GM12878 (cell line): ENCODE measurements at regions not wholly inside any gene's neighbourhood (a gene's known extent, or its start where the extent isn't known, plus 50 kb on each side); places are given as distances from the start of the nearest gene placed in this dataset.

Source experiments
- ATAC-seq: fragments of 200-7000 bp; cut with Tn5 transposase; 3 replicates; pipeline ENCODE4 v1.9.1; 2020; ENCODE audit warnings: mild to moderate bottlenecking, moderate library complexity
- BruUV-seq: library from RNA; stranded (reverse); fragments of 400-500 nt; replicated peaks from 2 replicates; lab custom pipeline; 2021; lab: Mats Ljungman, UMichigan
- CTCF ChIA-PET: fragments of 300-600 bp; sonication (Branson Sonifier 250); formaldehyde crosslinking; extraction: SDS; loops from one replicate; lab custom pipeline; 2021; ENCODE audit warnings: inconsistent platforms; lab: Yijun Ruan, JAX
- POLR2A ChIA-PET: fragments of 350-600 bp; formaldehyde crosslinking; extraction: SDS; loops from one replicate; lab custom pipeline; 2021; ENCODE audit warnings: inconsistent platforms; lab: Charles Lee
- RAD21 ChIA-PET: fragments of 300-600 bp; sonication (Branson Sonifier 250); formaldehyde crosslinking; loops from one replicate; lab custom pipeline; 2023; ENCODE audit warnings: antibody characterized with exemption; ENCODE audit not compliant: unreplicated experiment; lab: Charles Lee
- SMC1A ChIA-PET: fragments of 300-600 bp; sonication (Branson Sonifier 250); formaldehyde crosslinking; loops from one replicate; lab custom pipeline; 2023; ENCODE audit not compliant: unreplicated experiment, uncharacterized antibody; lab: Charles Lee
- DNase-seq: peaks from one replicate; pipeline ENCODE4 v3.0.0-alpha.2; 2011; ENCODE audit warnings: low read depth, low spot score
- FAIRE-seq: peaks from 3 replicates; lab custom pipeline; 2011; peaks lifted over from hg19 to GRCh38; lab: Jason Lieb, UNC
- H2AFZ ChIP-seq: 2 replicates; pipeline ENCODE4 v1.6.0; 2011; ENCODE audit warnings: low read depth, low read length, control low read depth; ENCODE audit not compliant: control insufficient read depth
- H3K27ac ChIP-seq: 2 replicates; pipeline ENCODE4 v1.5.1; 2011; ENCODE audit warnings: control low read depth; ENCODE audit not compliant: control insufficient read depth, insufficient read depth
- H3K27me3 ChIP-seq, 2 experiments: replicated peaks in 1 of 2; 2 replicates each; pipeline versions ENCODE4 v1.6.0 to v1.6.1; 2011; ENCODE audit warnings: low read length in 1 of 2; ENCODE audit not compliant: control insufficient read depth in 2 of 2, insufficient read depth in 2 of 2
- H3K36me3 ChIP-seq, 2 experiments: 2 replicates each; pipeline ENCODE4 v1.5.1; 2011; ENCODE audit warnings: low read length in 1 of 2; ENCODE audit not compliant: control insufficient read depth in 2 of 2, insufficient read depth in 2 of 2
- H3K4me1 ChIP-seq: 2 replicates; pipeline ENCODE4 v1.6.1; 2011; ENCODE audit warnings: mild to moderate bottlenecking, low read length, moderate library complexity, mixed read lengths; ENCODE audit not compliant: control insufficient read depth, insufficient read depth
- H3K4me2 ChIP-seq: 2 replicates; pipeline ENCODE4 v1.6.0; 2011; ENCODE audit warnings: control low read depth; ENCODE audit not compliant: control insufficient read depth, insufficient read depth
- H3K4me3 ChIP-seq: fragments of 200-600 bp; sonication (generic); 2 replicates; pipeline ENCODE4 v1.5.1; 2016
- H3K79me2 ChIP-seq: 2 replicates; pipeline ENCODE4 v1.6.0; 2011; ENCODE audit warnings: low read length; ENCODE audit not compliant: control insufficient read depth, insufficient read depth
- H3K9ac ChIP-seq: 2 replicates; pipeline ENCODE4 v1.8.0; 2011; ENCODE audit warnings: low read length, control low read depth, mixed read lengths; ENCODE audit not compliant: control insufficient read depth, insufficient read depth
- H3K9me3 ChIP-seq: replicated peaks from 3 replicates; pipeline ENCODE4 v1.5.1; 2011; ENCODE audit warnings: mild to moderate bottlenecking, low read length; ENCODE audit not compliant: control insufficient read depth, insufficient read depth
- H4K20me1 ChIP-seq: 2 replicates; pipeline ENCODE4 v1.6.0; 2011; ENCODE audit not compliant: control insufficient read depth, insufficient read depth
- CBFB ChIP-seq: IDR thresholded peaks from 2 replicates; pipeline ENCODE4 v1.6.1; 2016; ENCODE audit warnings: antibody characterized with exemption, low read depth
- CBX3 ChIP-seq: fragments of 200-600 bp; sonication (generic); IDR thresholded peaks from 2 replicates; pipeline ENCODE4 v1.6.1; 2016; ENCODE audit warnings: low read depth, borderline replicate concordance
- MEF2B ChIP-seq: fragments of 450-650 bp; IDR thresholded peaks from 2 replicates; pipeline ENCODE4 v1.6.1; 2018; ENCODE audit warnings: mild to moderate bottlenecking, moderate library complexity; ENCODE audit not compliant: partially characterized antibody, poor library complexity, severe bottlenecking
- SPI1 ChIP-seq: IDR thresholded peaks from 2 replicates; pipeline ENCODE4 v1.6.1; 2011; ENCODE audit warnings: low read depth, mild to moderate bottlenecking, low read length, moderate library complexity, borderline replicate concordance; ENCODE audit not compliant: insufficient read depth
- STAT1 ChIP-seq: fragments of 450-650 bp; conservative IDR thresholded peaks from 2 replicates; pipeline ENCODE4 v1.6.1; 2014; ENCODE audit warnings: antibody characterized with exemption, mild to moderate bottlenecking
- YBX1 ChIP-seq: fragments of 450-650 bp; IDR thresholded peaks from 2 replicates; pipeline ENCODE4 v1.6.1; 2016; ENCODE audit warnings: antibody characterized with exemption
- WGBS: methylation state at CpG from one replicate; pipeline ENCODE4 v1.1.6; 2016; ENCODE audit warnings: low lambda C conversion rate; ENCODE audit not compliant: insufficient replicate concordance, insufficient coverage; ENCODE audit errors: missing lambda C conversion rate; 5-methylcytosine and 5-hydroxymethylcytosine counted together
- in situ Hi-C: fragments of 300-500 bp; cut with MboI; formaldehyde crosslinking; loops from 9 replicates; pipeline ENCODE4 v1.14.3; 2018; ENCODE audit warnings: mixed read lengths
- intact Hi-C: fragments of 100-400 bp; cut with micrococcal nuclease; formaldehyde crosslinking; loops from one replicate; pipeline ENCODE4 v1.14.2; 2022; ENCODE audit not compliant: unreplicated experiment
- TF ChIP-seq, protein P1 (sequence below): IDR thresholded peaks from 2 replicates; pipeline ENCODE4 v1.6.1; 2012; ENCODE audit warnings: low read depth, low read length, improper control_type of control experiment
- TF ChIP-seq, protein P2 (sequence below): fragments of 450-650 bp; IDR thresholded peaks from 2 replicates; pipeline ENCODE4 v1.6.1; 2018; ENCODE audit warnings: mild to moderate bottlenecking, low read depth, moderate library complexity; ENCODE audit not compliant: partially characterized antibody
- TF ChIP-seq, protein P3 (sequence below): IDR thresholded peaks from 2 replicates; pipeline ENCODE4 v1.6.1; 2011; ENCODE audit warnings: low read depth, mild to moderate bottlenecking, low read length, moderate library complexity, borderline replicate concordance; ENCODE audit errors: extremely low read depth
- TF ChIP-seq, protein P4 (sequence below): fragments of 450-650 bp; IDR thresholded peaks from 2 replicates; pipeline ENCODE4 v1.6.1; 2017; ENCODE audit warnings: low read depth, mild to moderate bottlenecking, moderate library complexity

DNA sequence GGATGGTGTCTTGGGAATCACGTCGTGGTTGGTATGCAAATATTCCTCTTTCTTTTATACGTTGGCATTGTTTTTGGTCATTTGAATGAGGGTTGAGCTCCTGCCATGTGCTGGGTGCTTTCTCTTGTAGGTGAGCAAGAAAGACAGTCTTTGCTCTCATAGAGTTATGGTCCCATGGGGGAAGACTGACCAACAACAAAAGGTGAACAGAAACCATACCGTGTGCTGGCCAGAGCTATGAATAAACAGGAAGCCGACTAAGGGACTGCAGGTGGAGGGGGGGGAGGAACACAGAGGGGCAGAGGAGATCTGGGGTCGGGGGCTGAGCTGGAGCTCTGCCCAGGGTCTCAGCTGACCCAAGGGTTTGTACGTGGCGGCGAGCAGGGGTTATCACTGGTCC is 245.3 kb downstream of the CTTN start:
- no peak overlapping the region for H3K4me3 ChIP-seq
- TF ChIP-seq, protein P1, sequence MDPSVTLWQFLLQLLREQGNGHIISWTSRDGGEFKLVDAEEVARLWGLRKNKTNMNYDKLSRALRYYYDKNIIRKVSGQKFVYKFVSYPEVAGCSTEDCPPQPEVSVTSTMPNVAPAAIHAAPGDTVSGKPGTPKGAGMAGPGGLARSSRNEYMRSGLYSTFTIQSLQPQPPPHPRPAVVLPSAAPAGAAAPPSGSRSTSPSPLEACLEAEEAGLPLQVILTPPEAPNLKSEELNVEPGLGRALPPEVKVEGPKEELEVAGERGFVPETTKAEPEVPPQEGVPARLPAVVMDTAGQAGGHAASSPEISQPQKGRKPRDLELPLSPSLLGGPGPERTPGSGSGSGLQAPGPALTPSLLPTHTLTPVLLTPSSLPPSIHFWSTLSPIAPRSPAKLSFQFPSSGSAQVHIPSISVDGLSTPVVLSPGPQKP = no peak
- TF ChIP-seq SPI1 = peak; percentile 34; the same call in 1 of the 2 replicates
- peak; percentile 71 for TF ChIP-seq MEF2B
- H3K4me2 ChIP-seq = no peak overlapping the region
- no peak overlapping the region for H3K9ac ChIP-seq
- in situ Hi-C loops = no loop called here
- SMC1A ChIA-PET = no interaction called here
- CTCF ChIA-PET = no interaction called here
- H3K9me3 ChIP-seq = no peaks in the 10 kb centered on the region; the same call in 2 of the 3 replicates
- H4K20me1 ChIP-seq = no peaks in the 10 kb centered on the region
- H3K27me3 ChIP-seq = no peaks in the 10 kb centered on the region; a peak in 1 of 4 replicates
- intact Hi-C loops = no loop called here
- 3% methylated on average over 9 of the region's 9 CpGs for whole genome bisulfite sequencing
- H3K27ac ChIP-seq = no peak overlapping the region
- no peaks in the 10 kb centered on the region for H3K4me1 ChIP-seq
- H3K36me3 ChIP-seq = no peaks in the 10 kb centered on the region
- DNase-seq = peak; percentile 43
- H3K79me2 ChIP-seq = no peaks in the 10 kb centered on the region
- RAD21 ChIA-PET = no interaction called here
- ATAC-seq = peak; percentile 87
- no TSS peak for BruUV-seq
- no peak for FAIRE-seq
- no peak overlapping the region for H2AFZ ChIP-seq
- POLR2A ChIA-PET = interaction anchor here (0.6 to 0.7 kb wide), 2 partner anchors 8 to 436 kb away, joined by 4 read pairs; no protein-coding TSS in a partner anchor

DNA sequence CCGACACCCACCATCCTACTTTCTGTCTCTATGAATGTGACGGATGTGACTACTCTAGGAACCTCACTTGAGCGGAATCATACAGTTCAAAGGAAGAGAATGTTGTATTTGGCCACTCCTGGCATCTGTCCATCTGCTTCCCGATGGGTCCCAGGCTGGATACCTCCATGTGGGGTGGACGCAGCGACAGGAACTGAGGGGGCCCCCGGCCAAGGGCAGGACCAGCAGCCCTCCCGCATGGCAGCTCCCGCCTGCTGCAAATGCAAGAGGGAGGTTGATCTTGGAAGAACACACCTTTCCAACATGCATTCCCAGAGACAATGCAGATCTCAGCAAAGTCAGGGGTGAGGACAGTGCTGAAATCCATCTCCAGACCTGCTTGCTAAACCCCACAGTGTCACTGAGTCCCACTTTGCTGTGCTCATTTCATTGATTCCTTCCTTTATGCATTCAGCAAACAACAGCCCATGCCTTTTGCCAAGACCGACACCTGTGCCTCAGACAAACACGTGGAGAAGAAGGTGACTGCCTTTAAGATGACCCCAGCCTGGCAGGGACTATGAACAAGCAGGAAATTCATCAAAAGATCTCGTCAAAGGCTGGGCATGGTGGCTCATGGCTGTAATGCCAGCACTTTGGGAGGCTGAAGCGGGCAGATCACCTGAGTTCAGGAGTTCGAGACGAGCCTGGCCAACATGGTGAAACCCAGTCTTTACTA is 246.2 kb downstream of the CTTN start:
- Histone ChIP-seq H3K9ac (no peak overlapping the region), H3K79me2 (no peaks in the 10 kb centered on the region), H3K4me2 (no peak overlapping the region), H3K36me3 (no peaks in the 10 kb centered on the region), H3K4me3 (no peak overlapping the region), H2AFZ (no peak overlapping the region), H3K27me3 (no peaks in the 10 kb centered on the region; a peak in 1 of 4 replicates), H3K4me1 (no peaks in the 10 kb centered on the region), H3K27ac (no peak overlapping the region), H4K20me1 (no peaks in the 10 kb centered on the region), H3K9me3 (no peaks in the 10 kb centered on the region; the same call in 2 of the 3 replicates)
- 28% methylated on average over 15 of the region's 15 CpGs for WGBS
- intact Hi-C loops = no loop called here
- SMC1A ChIA-PET = no interaction called here
- no peak for DNase-seq
- POLR2A ChIA-PET = no interaction called here
- no peak for FAIRE-seq
- CTCF ChIA-PET = no interaction called here
- in situ Hi-C loops = no loop called here
- ATAC-seq = no peak
- no TSS peak for BruUV-seq
- RAD21 ChIA-PET = no interaction called here
- TF ChIP-seq CBX3 (no peak), YBX1 (no peak), CBFB (no peak), STAT1 (no peak)
- TF ChIP-seq, protein P2, sequence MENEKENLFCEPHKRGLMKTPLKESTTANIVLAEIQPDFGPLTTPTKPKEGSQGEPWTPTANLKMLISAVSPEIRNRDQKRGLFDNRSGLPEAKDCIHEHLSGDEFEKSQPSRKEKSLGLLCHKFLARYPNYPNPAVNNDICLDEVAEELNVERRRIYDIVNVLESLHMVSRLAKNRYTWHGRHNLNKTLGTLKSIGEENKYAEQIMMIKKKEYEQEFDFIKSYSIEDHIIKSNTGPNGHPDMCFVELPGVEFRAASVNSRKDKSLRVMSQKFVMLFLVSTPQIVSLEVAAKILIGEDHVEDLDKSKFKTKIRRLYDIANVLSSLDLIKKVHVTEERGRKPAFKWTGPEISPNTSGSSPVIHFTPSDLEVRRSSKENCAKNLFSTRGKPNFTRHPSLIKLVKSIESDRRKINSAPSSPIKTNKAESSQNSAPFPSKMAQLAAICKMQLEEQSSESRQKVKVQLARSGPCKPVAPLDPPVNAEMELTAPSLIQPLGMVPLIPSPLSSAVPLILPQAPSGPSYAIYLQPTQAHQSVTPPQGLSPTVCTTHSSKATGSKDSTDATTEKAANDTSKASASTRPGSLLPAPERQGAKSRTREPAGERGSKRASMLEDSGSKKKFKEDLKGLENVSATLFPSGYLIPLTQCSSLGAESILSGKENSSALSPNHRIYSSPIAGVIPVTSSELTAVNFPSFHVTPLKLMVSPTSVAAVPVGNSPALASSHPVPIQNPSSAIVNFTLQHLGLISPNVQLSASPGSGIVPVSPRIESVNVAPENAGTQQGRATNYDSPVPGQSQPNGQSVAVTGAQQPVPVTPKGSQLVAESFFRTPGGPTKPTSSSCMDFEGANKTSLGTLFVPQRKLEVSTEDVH = no peak
- TF ChIP-seq, protein P3, sequence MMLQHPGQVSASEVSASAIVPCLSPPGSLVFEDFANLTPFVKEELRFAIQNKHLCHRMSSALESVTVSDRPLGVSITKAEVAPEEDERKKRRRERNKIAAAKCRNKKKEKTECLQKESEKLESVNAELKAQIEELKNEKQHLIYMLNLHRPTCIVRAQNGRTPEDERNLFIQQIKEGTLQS = no peak
- TF ChIP-seq, protein P4, sequence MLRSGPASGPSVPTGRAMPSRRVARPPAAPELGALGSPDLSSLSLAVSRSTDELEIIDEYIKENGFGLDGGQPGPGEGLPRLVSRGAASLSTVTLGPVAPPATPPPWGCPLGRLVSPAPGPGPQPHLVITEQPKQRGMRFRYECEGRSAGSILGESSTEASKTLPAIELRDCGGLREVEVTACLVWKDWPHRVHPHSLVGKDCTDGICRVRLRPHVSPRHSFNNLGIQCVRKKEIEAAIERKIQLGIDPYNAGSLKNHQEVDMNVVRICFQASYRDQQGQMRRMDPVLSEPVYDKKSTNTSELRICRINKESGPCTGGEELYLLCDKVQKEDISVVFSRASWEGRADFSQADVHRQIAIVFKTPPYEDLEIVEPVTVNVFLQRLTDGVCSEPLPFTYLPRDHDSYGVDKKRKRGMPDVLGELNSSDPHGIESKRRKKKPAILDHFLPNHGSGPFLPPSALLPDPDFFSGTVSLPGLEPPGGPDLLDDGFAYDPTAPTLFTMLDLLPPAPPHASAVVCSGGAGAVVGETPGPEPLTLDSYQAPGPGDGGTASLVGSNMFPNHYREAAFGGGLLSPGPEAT = no peak
